Vagina (tissue), 2 donors: ENCODE measurements at regions not wholly inside any gene's neighbourhood (a gene's known extent, or its start where the extent isn't known, plus 50 kb on each side); places are given as distances from the start of the nearest gene placed in this dataset.
"Not testable (repeated sequence)": the region's sequence is repeated elsewhere in the genome, so short reads cannot be mapped to it uniquely, and the experiment has no call there.

Source experiments
- DNase-seq, 2 donors: peaks; one replicate each; pipeline ENCODE4 v3.0.0-alpha.2; 2017; ENCODE audit errors: extremely low spot score in 2 of 2
- H3K27ac ChIP-seq: fragments of 200-600 bp; sonication (generic); one replicate; pipeline ENCODE4 v1.5.1; 2019
- H3K27me3 ChIP-seq: fragments of 200-600 bp; sonication (generic); one replicate; pipeline ENCODE4 v1.5.1; 2019
- H3K36me3 ChIP-seq, 2 donors: fragments of 200-600 bp; sonication (generic); one replicate each; pipeline ENCODE4 v1.5.1; 2017 to 2019
- H3K4me1 ChIP-seq: fragments of 200-600 bp; sonication (generic); one replicate; pipeline ENCODE4 v1.5.1; 2019
- H3K4me3 ChIP-seq, 2 donors: fragments of 200-600 bp; sonication (generic); 1 replicate in 1 of 2; 2 replicates in 1 of 2; pipeline ENCODE4 v1.5.1; 2016 to 2019
- H3K9me3 ChIP-seq: fragments of 200-600 bp; sonication (generic); one replicate; pipeline ENCODE4 v1.5.1; 2019
- POLR2AphosphoS5 ChIP-seq, 2 donors: sonication (generic); formaldehyde crosslinking; IDR thresholded peaks; one replicate each; pipeline ENCODE4 v1.9.0; 2017; ENCODE audit warnings: antibody characterized with exemption in 2 of 2, mild to moderate bottlenecking in 2 of 2, low read depth in 1 of 2; ENCODE audit not compliant: insufficient read depth in 1 of 2
- intact Hi-C: fragments of 100-400 bp; cut with DNase I; formaldehyde crosslinking; loops from one replicate; pipeline ENCODE4 v1.15.1; 2023

DNA sequence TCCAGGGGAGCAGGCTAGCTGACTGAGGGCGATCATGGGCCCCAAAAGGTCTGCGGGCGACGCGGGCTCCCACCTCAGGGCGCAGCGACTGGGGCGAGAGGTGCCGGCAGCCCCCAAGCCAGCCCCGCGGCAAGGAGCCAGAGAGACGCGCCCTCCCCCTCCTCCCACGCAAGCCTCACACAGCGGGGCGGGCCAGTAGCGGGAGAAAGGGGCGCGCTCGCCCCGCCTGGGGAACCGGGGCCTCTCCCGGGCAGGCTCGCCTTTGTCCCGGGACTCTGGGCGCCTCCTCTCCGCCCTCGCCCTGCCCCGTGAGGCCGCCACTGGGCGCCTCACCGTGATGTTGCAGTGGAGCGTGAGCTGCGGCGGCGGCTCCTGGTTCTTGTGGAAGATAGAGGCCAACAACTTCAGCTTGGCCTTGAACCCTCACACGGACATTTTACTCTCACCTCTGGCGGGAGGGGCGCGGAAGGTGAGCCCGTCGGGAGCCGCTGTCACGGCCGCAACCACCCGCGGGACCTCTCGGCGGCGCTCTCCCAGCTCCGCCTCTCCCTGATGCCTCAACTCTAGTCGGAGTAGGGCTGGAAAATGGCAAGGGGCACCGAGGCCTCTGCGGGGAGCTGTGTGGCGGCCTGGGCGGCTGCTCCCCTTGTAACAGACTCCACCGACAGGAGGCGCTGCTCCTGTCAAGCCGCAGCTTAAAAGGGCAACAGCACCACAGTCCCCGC, 100.5 kb upstream of the ZSCAN2 start:
- H3K36me3 ChIP-seq, H3K27ac ChIP-seq, H3K4me1 ChIP-seq, intact Hi-C loops, DNase-seq, H3K9me3 ChIP-seq, H3K27me3 ChIP-seq: not testable (repeated sequence)
- peak in 1 of 2 donors; percentile 70 for TF ChIP-seq POLR2AphosphoS5 (IDR thresholded peaks at IDR 0.05; ENCODE audit: insufficient read depth in 1 of 2, low read depth in 1 of 2)
- H3K4me3 ChIP-seq: peak overlapping the region in 1 of 2 donors; percentile 35

DNA sequence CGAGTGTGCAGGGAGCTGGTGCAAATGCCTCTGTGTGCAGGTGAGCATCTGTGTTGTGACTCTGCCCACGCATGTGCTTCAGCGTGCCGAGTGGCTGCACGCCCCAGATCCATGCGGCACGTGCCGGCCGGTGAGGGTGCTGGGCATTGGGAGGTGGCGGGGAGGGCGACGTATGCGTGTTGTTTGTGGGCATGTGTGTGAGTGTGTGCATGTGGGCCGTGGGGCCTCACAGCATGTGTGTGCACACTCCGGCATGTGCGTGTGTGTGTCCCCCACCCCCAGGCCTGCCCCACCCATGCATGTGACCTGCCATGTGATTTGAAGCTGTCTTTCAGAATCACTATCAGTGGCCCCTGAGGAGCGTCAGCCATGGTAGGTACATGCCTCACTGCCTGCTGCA, 97.7 kb upstream of the ZSCAN2 start:
- H3K9me3 ChIP-seq, H3K4me1 ChIP-seq, DNase-seq, H3K4me3 ChIP-seq, intact Hi-C loops, H3K27ac ChIP-seq, H3K27me3 ChIP-seq, H3K36me3 ChIP-seq: not testable (repeated sequence)

DNA sequence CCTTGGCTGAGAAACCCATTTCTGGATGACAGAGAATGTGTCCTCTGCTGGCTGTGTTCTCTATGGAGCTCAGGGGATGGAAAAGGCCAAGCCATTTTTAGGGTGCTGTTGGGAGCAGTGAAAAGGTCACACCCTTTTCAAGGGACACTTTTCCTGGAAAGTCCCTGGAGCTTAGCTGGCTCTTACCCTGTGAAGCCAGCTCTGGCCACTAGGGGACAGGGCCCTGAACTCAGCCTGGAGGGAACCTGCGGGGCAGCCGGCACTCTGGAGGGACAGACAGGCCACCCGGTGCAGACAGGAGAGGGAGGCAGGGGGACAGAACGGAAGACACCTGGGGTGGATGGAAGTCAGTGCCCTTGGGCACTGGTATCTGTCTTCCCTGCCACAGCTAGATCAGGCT, 95.3 kb upstream of the ZSCAN2 start:
- DNase-seq, H3K27me3 ChIP-seq, H3K9me3 ChIP-seq, H3K4me1 ChIP-seq, H3K4me3 ChIP-seq, intact Hi-C loops, H3K27ac ChIP-seq, H3K36me3 ChIP-seq: not testable (repeated sequence)

DNA sequence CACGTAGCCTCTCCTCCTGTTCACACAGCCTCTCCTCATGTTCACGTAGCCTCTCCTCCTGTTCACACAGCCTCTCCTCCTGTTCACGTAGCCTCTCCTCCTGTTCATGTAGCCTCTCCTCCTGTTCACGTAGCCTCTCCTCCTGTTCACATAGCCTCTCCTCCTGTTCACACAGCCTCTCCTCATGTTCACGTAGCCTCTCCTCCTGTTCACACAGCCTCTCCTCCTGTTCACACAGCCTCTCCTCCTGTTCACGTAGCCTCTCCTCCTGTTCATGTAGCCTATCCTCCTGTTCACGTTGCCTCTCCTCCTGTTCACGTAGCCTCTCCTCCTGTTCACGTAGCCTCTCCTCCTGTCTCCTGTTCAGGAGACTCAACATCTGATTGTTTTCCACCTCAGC, 88.5 kb upstream of the ZSCAN2 start:
- H3K27ac ChIP-seq, H3K36me3 ChIP-seq, H3K4me3 ChIP-seq, H3K27me3 ChIP-seq, H3K4me1 ChIP-seq, DNase-seq, intact Hi-C loops, H3K9me3 ChIP-seq: not testable (repeated sequence)

DNA sequence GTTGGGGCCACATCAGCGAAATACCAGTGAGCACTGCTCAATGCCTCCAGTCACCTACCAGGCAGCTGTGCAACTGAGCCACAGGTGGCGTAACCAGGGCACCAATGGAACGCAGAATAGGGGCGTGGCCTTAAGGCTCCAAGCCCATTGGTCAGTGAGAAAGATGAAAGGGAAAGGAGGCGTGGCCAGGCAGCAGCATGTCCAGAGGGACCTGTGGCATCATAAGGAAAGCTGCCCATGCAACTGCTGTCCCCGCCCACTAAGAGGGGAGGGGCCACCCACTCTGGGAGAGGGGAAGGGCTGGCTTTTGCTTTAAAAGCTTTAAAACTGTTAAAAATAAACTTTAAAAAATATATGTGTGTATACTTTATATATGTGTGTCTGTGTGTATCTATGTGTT, 84.0 kb upstream of the ZSCAN2 start:
- intact Hi-C loops, H3K4me1 ChIP-seq, H3K4me3 ChIP-seq, H3K27ac ChIP-seq, H3K36me3 ChIP-seq, DNase-seq, H3K27me3 ChIP-seq, H3K9me3 ChIP-seq: not testable (repeated sequence)

DNA sequence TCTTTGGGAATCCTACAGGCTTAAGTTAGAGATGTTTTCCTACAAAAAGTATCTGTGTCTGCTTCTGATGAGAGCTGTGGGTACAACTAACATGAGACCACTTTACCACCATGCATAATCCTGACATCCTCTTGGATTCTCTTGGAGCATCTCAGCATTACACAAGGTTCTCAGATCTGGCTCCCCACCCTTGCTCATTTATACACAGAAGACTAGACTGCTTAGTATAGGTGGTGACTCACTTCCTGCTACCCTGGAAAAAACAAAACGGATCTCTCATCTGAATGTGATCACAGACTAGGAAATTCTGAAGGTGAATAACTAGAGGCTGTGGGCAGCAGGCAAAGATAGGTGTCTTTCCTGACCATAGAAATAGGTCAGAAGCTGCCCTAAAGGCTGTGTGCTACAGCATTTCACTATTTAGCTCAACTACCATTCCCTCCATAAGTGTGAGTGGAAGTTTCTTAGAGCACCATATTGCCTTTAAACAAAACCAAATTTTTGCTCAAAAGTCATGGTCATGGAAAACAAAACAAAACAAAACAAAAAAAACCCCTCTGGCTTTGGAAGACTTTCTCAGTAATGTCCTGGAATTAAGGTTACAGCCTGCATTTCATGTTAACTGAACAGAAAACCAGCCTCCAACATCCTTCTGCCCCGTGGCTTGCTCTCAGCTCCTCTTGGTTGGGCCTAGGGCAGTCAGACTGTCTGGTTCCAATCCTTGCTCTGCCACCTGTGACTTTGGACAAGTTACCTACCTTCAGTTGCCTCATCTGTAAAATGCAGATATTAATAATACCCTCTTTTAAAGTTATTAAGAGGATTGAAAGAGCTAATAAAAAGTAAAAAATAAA, 75.1 kb upstream of the ZSCAN2 start:
- H3K27me3 ChIP-seq, intact Hi-C loops, DNase-seq, H3K4me1 ChIP-seq, H3K4me3 ChIP-seq, H3K27ac ChIP-seq, H3K9me3 ChIP-seq, H3K36me3 ChIP-seq: not testable (repeated sequence)

DNA sequence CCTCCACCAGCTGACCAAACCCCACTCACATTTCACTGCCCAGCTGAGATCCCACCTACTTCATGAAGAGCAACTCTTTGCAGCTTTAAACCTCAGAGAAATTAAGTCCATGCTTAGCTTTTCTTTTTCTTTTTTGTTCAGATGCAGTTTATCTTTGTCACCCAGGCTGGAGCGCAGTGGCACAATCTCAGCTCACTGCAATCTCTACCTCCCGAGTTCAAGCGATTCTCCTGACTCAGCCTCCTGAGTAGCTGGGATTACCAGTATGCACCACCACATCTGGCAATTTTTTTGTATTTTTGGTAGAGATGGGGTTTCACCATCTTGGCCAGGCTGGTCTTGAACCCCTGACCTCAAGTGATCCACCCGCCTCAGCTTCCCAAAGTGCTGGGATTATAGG, 70.1 kb upstream of the ZSCAN2 start:
- H3K4me3 ChIP-seq, H3K27ac ChIP-seq, H3K4me1 ChIP-seq, intact Hi-C loops, H3K36me3 ChIP-seq, H3K9me3 ChIP-seq, H3K27me3 ChIP-seq, DNase-seq: not testable (repeated sequence)

DNA sequence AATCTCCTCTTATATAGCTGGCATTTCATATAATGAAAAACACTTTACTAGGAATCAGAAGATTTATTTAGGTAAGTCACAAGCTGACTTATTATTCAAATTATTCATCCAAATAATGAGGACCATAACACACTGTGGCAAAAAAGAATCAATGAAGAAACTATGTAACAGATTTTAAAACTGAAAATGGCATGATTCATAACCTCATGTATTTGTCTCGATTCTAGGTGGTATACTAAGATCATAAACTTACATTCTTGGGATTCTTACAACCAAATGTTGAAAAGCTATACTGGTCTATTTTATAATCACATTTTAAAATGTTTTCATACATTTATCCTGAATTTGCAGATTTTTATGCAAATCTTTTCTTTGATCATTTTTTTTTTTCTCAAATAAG, 69.6 kb upstream of the ZSCAN2 start:
- intact Hi-C loops, H3K27ac ChIP-seq, DNase-seq, H3K4me3 ChIP-seq, H3K4me1 ChIP-seq, H3K9me3 ChIP-seq, H3K36me3 ChIP-seq, H3K27me3 ChIP-seq: not testable (repeated sequence)

DNA sequence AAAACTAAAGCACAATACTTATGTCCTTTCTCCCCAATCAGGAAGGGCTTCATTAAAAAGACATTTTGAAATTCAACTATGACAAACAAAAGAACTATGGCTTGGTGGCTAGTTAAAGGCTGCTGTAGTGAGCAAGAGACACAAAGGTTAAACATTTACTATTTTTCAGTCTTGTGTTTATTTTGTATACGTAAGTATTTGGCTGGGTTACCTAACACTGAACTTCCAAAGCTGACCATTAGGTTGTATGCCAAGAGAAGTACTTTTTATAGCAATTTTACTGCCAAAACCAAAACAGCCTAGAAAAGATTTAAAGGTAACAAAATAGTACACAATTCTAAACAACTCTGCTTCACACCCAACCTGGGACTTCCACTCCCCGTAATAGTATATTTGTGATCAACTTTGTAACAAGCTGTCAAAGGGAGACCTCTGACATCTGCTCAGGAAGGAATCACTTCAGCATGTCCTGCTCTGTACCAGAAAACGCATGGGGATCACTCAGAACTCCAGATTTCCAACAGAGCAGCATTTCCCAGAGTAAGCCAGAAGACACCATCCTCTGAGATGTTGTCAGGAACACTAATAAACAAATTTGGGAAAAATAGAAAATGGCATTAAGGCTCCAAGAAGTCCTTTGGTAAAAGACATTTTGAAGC, 69.0 kb upstream of the ZSCAN2 start:
- H3K4me1 ChIP-seq, DNase-seq, H3K9me3 ChIP-seq, intact Hi-C loops, H3K27ac ChIP-seq, H3K4me3 ChIP-seq, H3K27me3 ChIP-seq: not testable (repeated sequence)
- peaks cover 0 to 10% of the 10 kb centered on the region in 2 donors for H3K36me3 ChIP-seq

DNA sequence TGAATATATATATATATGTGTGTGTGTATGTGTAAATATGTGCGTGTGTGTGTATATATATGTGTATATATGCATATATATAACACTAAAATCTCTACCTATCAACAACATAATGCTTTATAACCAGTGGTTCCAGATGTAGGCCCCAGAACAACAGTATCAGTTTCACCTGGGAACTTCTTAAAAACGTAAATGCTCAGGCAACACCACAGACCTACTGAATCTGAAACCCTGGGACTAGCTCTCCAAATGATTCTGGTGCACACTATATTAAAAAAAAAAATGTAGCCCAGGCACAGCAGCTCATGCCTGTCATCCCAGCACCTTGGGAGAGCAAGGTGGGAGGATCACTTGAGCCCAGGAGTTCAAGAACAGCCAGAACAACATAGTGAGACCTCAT, 67.1 kb upstream of the ZSCAN2 start:
- H3K27ac ChIP-seq, H3K4me1 ChIP-seq, H3K9me3 ChIP-seq, DNase-seq, H3K4me3 ChIP-seq, H3K27me3 ChIP-seq, intact Hi-C loops: not testable (repeated sequence)
- peaks cover 0 to 12% of the 10 kb centered on the region in 2 donors for H3K36me3 ChIP-seq

DNA sequence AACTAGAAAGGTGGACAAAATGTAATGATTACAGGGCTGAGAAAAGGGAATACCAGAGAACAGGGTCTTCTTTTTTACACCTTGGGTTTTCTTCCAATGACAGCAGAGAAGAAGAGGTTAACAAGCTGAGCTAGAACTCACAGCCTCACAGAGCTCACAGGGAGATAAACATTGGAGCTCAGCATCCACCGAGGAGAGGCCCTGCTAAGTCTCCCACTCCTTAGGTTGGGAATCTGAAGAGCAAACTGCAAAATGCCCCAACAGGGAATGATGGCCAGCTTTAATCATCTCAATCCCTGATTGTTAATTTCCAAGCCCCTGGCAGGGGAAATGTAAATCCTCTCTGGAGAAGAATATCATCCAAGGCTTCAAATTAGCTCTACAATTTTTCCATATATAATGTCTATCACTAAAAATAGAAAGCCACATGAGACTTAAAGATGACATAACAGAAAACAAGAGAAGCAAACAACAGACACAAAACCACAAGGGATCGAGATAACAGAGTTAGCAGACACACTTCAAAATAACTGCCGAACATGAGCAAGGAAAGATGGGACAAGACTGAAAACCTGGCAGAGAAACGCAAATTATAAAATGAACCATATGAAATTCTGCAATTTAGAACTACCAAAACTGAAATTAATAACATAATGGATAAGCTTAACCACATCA, 66.1 kb upstream of the ZSCAN2 start:
- intact Hi-C loops, H3K27ac ChIP-seq, H3K9me3 ChIP-seq, H3K4me1 ChIP-seq, H3K27me3 ChIP-seq, H3K4me3 ChIP-seq, DNase-seq: not testable (repeated sequence)
- H3K36me3 ChIP-seq: peaks cover 0 to 14% of the 10 kb centered on the region in 2 donors

DNA sequence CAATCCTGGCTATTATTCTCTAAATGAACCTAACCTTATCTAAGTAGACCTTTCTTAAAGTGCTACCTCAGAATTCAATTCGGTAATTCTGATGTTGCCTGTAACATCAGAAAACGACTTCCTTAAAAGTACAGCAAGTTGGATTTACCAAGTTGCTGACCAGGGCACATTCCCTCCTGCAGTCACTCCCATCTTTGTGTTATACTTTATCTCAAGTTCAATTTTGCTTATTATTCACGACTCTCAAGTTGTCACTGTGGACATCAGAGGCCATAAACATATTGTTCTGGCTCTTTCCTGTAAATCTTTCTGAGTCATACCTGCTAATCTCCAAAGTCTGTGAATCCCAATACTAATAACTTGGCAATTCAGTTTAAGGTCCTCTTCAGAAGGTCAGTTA, 64.6 kb upstream of the ZSCAN2 start:
- DNase-seq, H3K27ac ChIP-seq, H3K27me3 ChIP-seq, H3K9me3 ChIP-seq, H3K4me3 ChIP-seq, intact Hi-C loops, H3K4me1 ChIP-seq: not testable (repeated sequence)
- peaks cover 0 to 17% of the 10 kb centered on the region in 2 donors for H3K36me3 ChIP-seq

DNA sequence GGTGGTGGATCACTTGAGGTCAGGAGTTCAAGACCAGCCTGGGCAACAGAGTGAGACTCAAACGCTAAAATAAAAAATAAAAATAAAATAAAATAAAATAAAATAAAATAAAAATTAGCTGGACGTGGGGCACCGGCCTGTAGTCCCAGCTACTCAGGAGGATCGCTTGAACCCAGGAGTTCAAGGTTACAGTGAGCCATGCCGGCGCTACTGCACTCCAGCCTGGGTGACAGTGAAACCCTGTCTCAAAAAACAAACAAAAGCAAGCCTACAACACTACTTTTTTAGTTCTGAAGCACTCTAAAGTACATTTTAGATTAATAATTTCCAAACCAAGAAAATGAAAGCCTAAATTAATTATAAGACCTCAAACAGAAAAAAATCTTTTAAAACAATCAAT, 56.2 kb upstream of the ZSCAN2 start:
- H3K9me3 ChIP-seq, intact Hi-C loops, H3K27me3 ChIP-seq, H3K4me1 ChIP-seq, DNase-seq, H3K27ac ChIP-seq, H3K4me3 ChIP-seq: not testable (repeated sequence)
- H3K36me3 ChIP-seq: peaks cover 0 to 18% of the 10 kb centered on the region in 2 donors
